GM21423 (cell line): ENCODE measurements at regions not wholly inside any gene's neighbourhood (a gene's known extent, or its start where the extent isn't known, plus 50 kb on each side); places are given as distances from the start of the nearest gene placed in this dataset.
"Not testable (repeated sequence)": the region's sequence is repeated elsewhere in the genome, so short reads cannot be mapped to it uniquely, and the experiment has no call there.

Experiments
- ATAC-seq: cut with Tn5 transposase; IDR thresholded peaks from one replicate; pipeline ENCODE4 v1.9.1; 2021; ENCODE audit warnings: mild to moderate bottlenecking, moderate library complexity; ENCODE audit not compliant: unreplicated experiment

DNA sequence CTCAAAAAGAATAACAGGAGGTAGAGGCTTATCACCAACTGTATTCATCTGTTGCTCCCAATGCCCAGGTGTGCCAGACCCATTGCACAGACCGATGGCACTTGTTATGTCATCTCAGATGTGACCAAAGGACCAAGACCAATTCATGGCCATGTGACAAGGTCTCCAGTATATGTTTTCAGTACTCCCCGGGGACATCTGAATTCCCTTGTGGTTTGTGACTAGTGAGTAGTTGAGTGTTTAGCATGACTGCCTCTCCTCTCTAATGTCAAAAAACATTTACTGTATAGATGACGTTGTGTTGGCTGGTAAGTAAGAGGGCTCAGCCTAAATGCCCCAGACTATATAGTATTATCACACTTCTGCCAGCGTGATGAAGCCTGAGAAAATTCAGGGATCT is 202.1 kb upstream of the SMIM30 start:
- ATAC-seq: no peak

DNA sequence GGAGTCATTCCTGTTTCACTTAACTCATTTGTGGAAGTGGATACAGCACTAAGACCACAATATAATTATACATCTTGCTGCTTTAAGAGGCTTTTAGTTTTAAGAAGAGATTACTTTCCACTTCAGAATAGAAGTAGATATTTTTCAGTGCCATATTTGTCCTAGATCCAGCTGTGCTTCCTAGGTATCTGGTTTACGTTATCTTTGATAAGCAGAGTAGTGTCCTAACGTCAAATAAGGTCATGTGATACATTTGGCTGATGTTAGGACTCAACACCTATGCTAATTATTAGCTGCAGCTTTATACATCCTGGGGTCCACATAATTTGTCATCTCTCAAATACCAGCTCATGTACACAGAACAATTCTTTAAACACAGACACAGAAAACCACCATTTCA is 196.2 kb upstream of the SMIM30 start:
- no peak for ATAC-seq

DNA sequence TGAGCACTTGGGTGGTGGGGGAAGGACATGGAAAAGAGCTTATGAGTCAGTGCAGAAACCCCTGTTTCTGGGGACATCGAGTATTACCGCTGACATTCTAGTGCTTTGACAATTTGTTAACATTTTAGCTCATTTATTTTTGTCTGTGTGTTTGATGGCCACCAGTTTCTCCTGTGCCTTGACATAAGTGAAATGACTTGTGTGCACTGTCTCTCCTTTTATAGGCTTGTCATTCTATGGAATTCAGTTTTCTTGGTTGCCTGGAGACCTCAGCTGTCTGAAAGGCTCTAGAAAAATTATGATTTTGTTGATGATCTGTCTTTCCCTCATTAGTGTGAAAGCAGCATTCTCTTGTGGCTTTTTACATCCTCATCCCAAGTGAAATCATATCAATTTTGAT is 190.0 kb upstream of the SMIM30 start:
- no peak for ATAC-seq

DNA sequence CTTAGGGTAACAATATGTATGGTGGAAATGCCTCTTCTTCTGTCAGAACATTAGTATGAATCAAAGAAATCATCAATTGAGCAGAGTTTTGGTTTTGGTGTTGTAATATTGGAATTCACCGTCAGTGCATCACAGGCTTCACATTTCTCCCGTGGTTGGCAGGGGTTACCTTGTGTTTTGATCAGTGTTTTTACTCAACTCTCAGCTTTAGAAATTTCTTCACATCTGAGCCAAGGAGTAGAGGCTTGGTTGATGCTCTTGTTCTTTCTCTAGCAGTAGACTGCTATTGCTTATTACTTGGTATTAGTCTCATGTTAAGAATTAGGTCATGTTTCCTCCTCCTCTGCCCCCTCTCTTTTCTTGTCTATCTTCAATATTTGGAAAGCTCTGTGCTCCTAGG is 188.8 kb upstream of the SMIM30 start:
- no peak for ATAC-seq

DNA sequence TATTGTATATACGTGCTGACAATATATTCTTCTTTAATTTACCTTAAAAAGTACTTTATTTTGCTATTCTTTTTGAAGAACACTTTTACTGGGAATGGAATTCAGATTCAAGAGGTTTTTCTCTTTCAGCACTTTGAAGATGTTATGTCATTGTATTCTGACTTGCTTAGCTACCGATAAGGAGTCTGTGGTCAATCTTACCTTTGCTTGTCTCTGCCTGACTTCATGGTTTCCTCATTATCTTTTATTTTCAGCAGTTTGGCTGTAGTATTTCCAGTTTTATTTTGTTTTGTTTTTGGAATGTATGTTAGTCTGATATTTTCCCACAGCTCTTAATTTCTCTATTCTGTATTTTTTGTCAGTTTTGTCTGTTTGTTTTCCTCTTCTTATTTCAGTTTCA is 187.9 kb upstream of the SMIM30 start:
- no peak for ATAC-seq

DNA sequence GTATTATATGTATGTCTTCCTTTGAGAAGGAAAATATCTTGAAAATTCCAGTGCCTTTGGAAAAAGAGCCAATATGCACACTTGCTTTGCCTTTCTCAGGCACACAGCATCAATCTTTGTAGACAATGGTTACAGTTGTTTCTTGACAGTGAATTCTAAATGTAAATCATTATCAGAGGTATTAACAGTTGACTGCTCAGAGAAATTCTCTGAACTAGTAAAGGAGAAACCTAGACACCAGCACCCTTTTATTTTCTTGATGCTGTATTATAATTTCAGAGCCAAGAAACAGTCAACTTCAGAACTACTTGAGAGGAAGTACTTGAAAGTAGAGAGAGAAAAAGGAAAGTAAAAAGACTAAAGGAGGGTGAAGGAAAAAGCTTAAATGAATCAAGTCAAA is 185.8 kb upstream of the SMIM30 start:
- no peak for ATAC-seq

DNA sequence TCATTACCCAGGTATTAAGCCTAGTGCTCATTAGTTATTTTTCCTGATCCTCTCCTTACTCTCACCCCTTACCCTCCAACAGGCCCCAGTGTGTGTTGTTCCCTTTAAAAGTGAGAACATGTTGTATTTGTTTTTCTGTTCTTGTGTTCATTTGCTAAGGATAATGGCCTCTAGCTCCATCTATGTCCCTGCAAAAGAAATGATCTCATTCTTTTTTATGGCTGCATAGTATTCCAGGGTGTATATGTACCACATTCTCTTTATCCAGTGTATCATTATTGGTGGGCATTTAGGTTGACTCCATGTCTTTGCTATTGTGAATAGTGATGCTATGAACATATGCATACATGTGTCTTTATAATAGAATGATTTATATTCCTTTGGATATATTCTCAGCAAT is 185.0 kb upstream of the SMIM30 start:
- not testable (repeated sequence) for ATAC-seq

DNA sequence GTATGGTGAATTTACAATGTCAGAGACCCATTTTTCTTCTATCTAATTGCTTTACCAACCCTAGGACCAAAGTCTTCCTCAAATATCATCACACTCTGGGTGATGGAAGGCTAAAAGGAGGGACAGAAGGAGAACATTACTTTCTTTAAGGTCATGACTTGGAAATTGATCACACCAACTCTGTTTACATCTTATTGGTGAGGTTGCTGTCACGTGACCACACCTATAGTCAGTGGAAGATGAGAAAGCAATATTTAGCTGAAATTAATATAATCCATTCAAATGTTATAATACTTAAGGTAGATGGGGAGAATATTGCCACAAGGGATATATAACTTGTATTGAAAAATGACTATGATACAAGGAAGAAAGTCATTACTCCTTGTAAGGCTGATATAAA is 183.6 kb upstream of the SMIM30 start:
- ATAC-seq: no peak

DNA sequence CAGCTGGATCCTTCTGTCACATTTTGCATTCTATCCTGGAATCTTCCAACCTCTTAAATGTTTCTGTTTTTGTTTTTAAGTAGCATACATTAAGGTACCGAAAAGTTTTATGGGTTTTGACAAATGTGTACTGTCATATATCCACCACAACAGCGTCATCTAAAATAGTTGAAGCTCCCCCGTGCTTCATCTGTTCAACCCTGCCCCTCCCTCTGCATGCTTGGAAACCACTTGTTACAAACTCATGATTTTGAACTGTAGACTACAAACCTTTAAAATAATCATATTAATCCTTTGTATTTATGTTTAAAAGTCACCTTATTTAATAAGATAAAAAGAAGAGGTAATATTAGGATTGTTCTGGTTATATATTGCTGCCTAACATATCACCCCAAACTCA is 182.8 kb upstream of the SMIM30 start:
- no peak for ATAC-seq

DNA sequence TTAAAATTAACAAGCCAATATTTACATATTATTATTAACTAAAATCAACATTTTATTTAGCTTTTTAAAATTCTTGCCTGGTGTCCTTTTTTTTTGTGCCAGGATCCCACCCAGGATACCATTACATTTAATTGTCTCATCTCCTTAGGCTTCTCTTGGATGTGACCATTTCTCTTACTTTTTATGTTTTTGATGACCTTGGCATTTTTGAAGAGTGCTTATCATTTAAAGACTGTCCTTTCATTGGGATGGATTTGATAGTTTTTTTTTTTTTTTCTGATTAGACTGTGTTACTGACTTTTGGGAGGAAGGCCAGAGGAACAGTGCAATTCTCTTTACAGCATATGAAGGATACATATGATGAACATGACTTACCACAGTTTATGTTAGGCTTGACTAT is 181.4 kb upstream of the SMIM30 start:
- no peak for ATAC-seq

DNA sequence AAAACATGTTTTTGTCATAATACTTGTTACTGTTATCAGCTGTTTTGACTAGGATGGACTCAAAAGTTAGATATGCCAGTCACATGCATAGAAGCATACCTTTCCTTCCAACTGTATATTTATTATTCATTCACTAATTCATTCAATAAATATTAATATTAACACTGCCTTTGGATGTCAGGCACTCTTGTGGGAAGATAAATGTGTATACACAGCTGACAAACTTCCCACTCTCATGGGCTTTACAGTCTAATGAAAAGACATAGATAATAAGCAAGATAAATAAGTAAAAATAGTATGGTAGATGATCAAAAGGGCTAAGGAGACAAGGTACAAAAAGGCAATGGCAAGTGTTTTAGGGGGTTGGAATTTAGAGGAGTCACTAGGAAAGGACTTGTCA is 180.1 kb upstream of the SMIM30 start:
- no peak for ATAC-seq

DNA sequence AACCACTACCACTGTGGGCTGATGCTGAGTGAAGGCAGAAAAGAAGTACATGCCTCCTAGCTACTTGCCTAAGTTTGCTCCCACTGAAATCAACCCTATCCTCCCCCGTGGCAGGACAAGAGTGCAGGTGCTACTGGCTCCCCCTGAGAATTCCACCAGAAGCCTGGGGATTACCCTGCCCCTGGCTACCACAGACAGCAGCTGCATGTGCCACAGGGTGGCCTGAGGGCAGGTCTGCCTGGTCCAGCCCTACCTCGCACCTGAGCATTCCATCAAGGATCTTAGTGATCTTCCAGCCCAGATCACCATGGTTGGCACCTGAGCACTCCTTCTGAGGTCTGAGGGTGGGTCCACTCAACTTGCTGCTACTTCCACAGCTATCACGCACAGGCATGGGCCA is 176.4 kb upstream of the SMIM30 start:
- ATAC-seq: no peak

DNA sequence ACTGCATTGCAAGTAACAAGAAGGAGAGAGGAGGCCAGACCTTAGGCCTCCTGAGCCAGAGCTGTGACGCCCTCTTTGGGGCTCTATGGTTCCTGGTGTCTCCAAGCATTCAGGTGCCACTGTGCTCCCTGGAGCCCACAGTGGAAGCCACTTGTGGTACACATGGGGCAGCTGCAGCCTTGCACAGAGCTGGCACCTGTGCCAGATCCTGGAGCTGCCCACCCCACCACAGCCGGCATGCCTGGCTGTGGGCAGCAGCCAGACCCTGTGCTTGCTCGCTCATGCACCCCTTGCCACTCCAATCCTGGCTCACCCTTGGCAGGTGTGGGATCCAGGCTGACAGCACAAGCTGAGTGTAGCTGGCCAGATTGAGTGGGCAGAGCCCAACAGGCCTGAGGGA is 173.8 kb upstream of the SMIM30 start:
- ATAC-seq: no peak

DNA sequence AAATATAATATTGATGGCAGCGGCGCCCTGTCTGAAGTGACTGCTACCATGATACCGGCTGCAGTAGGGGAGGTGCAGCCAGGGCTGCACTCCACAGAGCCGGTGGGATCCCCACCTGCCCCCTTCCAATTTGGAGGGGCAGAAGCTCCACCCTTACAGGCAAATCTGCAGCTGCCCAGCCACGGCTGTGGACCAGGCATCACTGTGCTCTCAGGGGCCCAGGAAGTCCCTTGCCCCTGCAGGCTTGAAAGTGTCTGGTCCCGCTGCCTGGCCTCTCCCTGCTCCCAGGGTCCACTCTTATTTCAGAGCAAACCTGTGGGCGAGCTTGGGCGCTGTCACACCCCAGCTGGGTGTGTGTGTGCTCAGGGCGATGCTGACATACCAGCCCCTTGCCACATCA is 172.7 kb upstream of the SMIM30 start:
- no peak for ATAC-seq

DNA sequence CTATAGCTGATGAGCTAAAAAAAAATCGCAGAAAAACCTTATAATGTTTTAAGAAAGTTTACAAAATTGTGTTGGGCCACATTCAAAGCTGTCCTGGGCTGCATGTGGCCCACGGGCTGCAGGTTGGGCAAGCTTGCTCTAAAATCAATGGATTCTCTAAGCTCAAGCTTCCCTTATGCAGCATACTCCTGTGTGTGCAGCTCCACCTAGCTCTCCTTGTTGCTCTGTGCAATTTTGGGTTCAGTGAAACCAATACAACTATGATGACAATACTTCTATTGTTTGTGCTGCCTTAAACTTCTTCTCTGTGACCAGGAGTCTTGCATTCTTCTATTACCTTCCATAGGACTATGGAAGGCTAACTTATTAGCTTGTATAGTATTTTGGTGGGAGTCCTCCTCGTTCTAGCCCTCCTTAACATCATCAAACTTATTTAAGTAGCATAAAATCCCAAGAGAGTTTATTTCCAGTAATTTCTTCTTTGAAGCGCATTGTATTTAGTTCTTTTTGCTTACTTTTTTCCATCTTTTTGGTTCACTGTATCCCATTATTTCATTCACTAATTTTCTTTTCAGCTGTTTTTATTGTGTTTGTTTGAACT is 170.9 kb upstream of the SMIM30 start:
- peak; percentile 72 for ATAC-seq

DNA sequence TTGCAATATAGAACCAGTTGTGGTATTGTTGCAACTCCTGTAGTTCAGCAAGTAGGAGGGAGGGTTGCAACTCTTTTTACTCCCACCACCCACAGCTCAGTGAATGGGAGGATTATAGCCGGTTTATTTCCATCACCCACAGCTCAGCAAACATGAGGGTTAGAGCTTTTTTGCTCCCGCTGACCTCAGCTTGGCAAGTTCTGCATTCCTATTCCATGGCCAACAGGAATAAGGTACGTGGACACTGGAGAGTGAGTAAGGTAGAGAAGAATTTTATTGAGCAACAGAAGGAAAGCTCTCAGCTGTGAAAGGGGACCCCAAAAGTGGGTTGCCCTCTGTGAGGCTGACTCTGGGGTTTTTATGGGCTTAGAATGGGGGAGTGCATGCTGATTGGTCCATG is 167.1 kb upstream of the SMIM30 start:
- ATAC-seq: no peak

DNA sequence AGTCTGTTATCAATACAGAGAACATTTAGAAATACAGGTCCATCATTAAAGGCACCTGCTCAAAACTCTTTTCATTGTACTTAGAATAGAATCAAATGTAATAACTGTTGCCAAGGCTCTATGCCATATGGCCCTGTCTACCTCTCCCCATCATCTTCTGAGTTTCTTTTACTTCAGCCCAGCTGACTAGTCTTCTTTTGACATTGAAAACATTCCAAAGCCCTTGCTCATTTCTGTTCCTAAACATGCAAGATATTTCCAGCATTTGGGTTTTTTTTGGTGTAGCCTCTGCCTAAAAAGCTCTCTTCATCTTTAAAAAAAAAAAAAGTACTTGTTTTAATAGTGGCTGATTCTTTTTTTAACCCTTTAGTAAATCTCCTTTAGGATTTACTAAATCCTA is 165.5 kb upstream of the SMIM30 start:
- no peak for ATAC-seq

DNA sequence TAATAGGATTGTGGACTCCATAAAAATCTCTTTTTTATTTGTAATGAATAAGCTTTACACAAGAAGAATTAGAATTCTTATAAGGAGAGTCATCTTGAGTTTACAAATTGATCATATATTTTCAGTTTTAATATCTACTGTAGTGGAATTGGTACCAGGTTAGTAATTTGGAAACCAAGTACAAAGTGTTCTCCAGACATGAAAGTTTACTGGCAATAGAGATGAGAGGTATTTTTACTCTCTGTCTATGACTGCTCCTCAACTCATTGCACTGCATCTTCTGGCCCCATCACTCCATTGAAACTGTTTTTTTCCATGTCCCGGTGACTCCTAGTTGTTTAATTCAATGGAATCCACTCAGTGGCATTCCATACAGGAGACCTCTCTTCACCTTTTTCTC is 164.5 kb upstream of the SMIM30 start:
- no peak for ATAC-seq

DNA sequence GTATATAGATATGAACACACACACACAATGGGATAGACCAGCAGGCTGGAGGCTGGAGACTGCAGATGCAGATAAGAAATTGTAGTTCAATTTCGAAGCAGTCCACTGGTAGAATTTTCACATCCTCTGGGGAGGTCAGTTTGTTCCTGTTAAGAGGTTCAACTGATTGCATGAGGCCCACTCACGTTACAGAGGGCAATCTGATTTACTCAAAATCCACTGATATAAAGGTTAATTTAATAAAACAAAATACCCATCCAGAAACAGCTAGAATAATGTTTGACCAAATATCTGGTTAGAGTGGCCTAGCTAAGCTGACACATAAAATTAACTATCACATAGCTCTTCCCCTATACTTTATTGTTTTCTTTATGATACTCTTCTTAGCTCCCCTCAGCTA is 162.9 kb upstream of the SMIM30 start:
- no peak for ATAC-seq

DNA sequence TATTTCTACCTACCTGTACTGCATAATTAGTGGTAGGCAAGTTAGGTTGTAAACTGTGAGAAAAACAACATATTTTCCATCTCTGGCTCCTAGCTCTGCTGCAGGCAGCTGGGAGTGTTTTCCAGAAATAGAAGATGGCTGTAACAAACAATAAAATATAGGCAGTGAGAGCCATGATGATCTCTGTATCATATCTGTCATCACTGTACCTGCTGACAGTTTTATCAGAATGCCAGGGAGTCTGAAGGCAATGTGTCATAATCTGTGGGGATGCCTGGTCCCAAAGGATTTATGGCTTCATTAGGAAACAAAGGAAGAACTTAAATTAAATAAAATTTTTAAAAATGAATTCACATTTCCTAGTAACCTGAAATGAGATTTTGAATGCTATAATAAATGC is 160.9 kb upstream of the SMIM30 start:
- ATAC-seq: no peak

DNA sequence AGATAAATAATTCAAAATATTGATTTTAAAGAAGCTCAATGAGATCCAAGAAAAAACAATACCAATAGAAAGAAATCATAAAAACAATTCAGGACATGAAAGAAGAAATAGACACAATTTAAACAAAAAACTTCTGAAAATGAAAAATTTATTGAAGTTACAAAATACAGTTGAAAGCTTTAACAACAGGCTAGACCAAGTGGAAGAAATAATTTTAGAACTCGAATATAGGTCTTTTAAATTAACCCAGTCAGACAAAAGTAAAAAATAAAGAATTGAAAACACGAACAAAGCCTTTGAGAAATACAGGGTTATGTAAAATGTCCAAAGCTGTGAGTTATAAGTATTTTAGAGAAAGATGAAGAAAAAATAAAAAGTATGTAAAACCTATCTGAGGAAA is 152.4 kb upstream of the SMIM30 start:
- no peak for ATAC-seq

DNA sequence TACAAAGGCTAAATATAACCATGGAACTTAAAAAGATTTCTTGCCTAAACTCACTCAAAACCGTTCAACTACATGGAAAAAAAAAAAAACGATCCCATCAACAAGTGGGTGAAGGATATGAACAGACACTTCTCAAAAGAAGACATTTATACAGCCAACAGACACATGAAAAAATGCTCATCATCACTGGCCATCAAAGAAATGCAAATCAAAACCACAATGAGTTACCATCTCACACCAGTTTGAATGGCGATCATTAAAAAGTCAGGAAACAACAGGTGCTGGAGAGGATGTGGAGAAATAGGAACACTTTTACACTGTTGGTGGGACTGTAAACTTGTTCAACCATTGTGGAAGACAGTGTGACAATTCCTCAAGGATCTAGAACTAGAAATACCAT is 151.2 kb upstream of the SMIM30 start:
- not testable (repeated sequence) for ATAC-seq

DNA sequence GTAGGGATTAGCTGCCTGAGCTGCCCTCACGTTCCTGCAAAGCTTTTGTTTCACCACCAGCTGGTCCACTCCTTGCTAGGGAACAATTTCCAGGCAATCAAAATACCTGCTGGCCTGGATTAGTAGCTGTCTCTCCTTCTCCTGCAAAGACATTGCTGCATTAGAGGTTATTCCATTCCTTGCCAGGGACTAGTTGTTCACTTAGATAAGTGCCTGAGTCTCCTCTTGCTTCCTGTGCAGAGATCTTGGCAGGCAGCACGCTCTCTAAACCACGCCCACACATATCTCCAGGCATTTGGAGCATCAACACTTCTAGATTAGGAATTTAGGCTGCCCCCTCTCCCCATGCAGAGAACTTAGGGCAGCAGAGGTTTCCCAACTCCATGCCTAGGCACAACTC is 150.4 kb upstream of the SMIM30 start:
- ATAC-seq: no peak

DNA sequence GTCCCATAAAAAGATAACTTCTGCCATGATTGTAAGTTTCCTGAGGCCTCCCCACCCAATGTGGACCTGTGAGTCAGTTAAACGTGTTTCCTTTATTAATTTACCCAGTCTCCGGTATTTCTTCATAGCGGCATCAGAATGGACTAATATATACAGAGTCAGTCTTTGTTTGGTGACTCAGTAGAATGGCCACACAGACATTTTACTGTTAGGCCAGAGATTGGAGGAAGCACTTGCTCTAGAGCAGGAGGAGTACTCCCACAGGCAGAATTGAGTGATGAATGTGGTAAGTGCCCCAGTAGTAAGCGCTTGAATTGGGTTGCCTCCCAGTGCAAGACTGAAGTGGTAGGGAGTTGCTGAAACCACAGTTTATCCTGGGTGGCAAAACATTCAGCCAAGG is 149.5 kb upstream of the SMIM30 start:
- no peak for ATAC-seq
